ENCODE measurements at regions not wholly inside any gene's neighbourhood (a gene's known extent, or its start where the extent isn't known, plus 50 kb on each side); places are given as distances from the start of the nearest gene placed in this dataset.

DNA sequence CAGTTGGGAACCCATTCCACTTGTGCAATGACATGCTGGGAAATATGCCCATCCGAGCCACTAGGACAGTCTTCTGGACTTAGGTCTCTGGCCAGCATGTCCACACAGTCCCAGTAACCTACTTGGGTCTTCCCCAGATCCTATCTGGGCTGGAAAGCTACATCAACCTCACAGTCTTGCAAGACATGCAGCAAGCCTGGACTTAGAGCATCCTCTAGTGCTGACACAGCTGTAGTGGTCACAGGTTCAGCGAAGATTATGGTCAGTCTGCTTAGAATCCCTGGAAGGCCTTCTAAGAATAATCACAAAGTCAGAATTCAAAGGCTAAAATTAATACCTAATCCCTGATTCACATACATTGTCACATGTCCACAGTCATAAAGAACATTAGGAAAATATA is 842.7 kb downstream of the STPG2 start:
- no peak for TF ChIP-seq CTCF (IDR thresholded peaks at IDR 0.05)
- no peak for TF ChIP-seq EZH2 (IDR thresholded peaks at IDR 0.05; ENCODE audit: borderline replicate concordance, insufficient read depth, low read depth, low read length, poor library complexity, severe bottlenecking)
